ENCODE measurements at regions not wholly inside any gene's neighbourhood (a gene's known extent, or its start where the extent isn't known, plus 50 kb on each side); places are given as distances from the start of the nearest gene placed in this dataset.

DNA sequence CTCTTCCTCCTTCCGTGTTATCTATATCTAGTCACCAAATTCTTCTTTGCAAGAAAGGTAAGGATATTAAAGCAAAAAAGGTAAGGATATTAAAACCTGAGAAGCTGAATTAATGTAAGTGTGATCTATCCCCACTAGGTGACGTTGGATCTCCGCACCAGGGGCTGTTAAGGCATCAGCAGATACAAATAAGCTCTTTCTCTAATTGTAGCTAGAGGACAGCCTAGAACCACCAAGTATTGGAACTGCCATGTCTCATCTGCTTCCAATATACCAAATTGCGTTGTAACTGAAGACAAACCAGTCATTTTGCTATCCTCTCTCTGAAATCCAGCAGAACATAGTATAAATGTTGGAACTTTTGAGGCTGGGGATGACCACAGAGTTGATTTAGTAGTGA lies 471.2 kb upstream of the TGFBR2 start:
- H3K27ac ChIP-seq = no peak overlapping the region
- intact Hi-C loops (cut with DNase I) = no loop called here
- 81 to 86% (median 83%) methylated on average over 4 of the region's 4 CpGs for WGBS, 3 donors

DNA sequence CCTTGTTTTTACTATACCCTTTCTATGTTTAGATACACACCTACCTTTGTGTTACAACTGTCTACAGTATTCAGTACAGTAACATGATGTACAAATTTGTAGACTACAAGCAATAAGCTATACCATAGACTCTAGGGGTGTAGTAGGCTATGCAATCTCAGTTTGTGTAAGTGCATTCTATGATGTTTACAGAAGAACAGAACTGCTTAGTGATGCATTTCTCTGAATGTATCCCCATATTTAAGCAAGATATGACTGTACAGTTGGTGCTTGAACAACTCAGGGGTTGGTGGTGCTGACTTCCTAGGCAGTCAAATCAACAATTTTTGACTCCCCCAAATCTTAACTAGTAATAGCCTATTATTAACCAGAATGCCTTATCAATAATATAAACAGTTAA lies 467.1 kb upstream of the TGFBR2 start:
- intact Hi-C loops (cut with DNase I) = no loop called here
- TF ChIP-seq, protein P1, sequence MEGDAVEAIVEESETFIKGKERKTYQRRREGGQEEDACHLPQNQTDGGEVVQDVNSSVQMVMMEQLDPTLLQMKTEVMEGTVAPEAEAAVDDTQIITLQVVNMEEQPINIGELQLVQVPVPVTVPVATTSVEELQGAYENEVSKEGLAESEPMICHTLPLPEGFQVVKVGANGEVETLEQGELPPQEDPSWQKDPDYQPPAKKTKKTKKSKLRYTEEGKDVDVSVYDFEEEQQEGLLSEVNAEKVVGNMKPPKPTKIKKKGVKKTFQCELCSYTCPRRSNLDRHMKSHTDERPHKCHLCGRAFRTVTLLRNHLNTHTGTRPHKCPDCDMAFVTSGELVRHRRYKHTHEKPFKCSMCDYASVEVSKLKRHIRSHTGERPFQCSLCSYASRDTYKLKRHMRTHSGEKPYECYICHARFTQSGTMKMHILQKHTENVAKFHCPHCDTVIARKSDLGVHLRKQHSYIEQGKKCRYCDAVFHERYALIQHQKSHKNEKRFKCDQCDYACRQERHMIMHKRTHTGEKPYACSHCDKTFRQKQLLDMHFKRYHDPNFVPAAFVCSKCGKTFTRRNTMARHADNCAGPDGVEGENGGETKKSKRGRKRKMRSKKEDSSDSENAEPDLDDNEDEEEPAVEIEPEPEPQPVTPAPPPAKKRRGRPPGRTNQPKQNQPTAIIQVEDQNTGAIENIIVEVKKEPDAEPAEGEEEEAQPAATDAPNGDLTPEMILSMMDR (IDR thresholded peaks at IDR 0.05) = no peak
- TF ChIP-seq EP300 (IDR thresholded peaks at IDR 0.05) = no peak
- TF ChIP-seq POLR2A (IDR thresholded peaks at IDR 0.05) = no peak
- Histone ChIP-seq H3K4me1 (ENCODE audit: insufficient read depth) (no peaks in the 10 kb centered on the region), H3K36me3 (no peaks in the 10 kb centered on the region), H3K9me3 (no peaks in the 10 kb centered on the region), H3K27ac (no peak overlapping the region), H3K27me3 (no peaks in the 10 kb centered on the region), H3K4me3 (no peak overlapping the region)
- DNase-seq = no peak

More for the DNA sequence above, 471.2 kb upstream of the TGFBR2 start:
- no peak overlapping the region for H3K4me3 ChIP-seq
- no peak for TF ChIP-seq EP300 (IDR thresholded peaks at IDR 0.05)
- TF ChIP-seq, protein P1 (IDR thresholded peaks at IDR 0.05) = no peak
- TF ChIP-seq POLR2A (IDR thresholded peaks at IDR 0.05) = no peak
- no peak for DNase-seq
- H3K36me3 ChIP-seq = no peaks in the 10 kb centered on the region
- H3K4me1 ChIP-seq (ENCODE audit: insufficient read depth) = no peaks in the 10 kb centered on the region
- no peaks in the 10 kb centered on the region for H3K9me3 ChIP-seq
- no peaks in the 10 kb centered on the region for H3K27me3 ChIP-seq

DNA sequence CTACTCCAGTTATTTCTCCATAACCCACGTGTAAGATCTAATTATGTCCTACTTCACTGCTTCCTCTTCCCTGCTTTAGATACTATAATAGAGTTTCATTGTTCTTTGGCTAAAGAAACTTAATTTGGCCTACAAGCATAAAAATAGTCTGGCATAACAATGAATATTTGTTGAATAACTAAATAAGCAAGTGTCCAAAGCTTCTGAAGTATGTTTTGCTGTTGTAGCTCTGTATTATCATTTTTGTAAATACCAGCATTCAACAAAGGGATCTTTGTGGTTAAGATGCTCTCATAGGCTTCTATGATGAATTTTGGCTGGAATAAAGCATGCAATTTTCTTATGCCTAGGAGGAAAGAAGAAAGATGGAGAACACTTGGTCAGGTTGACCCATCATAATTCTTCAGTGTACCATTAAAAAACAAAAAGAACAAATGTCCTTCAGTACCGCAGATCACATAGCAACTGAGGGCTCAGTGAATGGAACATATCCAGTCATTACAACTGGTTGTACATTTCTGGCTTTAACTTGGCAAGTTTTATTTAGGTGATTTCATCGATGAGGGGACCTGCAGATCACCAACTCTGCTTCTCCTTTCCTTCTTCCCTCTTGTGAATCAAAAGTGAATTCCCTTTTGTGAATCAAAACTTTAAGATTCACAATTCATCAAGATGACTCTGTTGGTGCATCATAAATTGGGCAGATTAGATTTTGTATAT lies 465.9 kb upstream of the TGFBR2 start:
- Histone ChIP-seq H3K4me3 (no peak overlapping the region), H3K27ac (no peak overlapping the region), H3K36me3 (no peaks in the 10 kb centered on the region), H3K9me3 (no peaks in the 10 kb centered on the region), H3K27me3 (no peaks in the 10 kb centered on the region), H3K4me1 (ENCODE audit: insufficient read depth) (no peaks in the 10 kb centered on the region)
- WGBS, 3 donors = 27 to 43% (median 38%) methylated on average over 3 of the region's 3 CpGs
- no peak for TF ChIP-seq EP300 (IDR thresholded peaks at IDR 0.05)
- TF ChIP-seq, protein P1 (IDR thresholded peaks at IDR 0.05) = no peak
- TF ChIP-seq POLR2A (IDR thresholded peaks at IDR 0.05) = no peak
- no peak for DNase-seq
- intact Hi-C loops (cut with DNase I) = no loop called here

DNA sequence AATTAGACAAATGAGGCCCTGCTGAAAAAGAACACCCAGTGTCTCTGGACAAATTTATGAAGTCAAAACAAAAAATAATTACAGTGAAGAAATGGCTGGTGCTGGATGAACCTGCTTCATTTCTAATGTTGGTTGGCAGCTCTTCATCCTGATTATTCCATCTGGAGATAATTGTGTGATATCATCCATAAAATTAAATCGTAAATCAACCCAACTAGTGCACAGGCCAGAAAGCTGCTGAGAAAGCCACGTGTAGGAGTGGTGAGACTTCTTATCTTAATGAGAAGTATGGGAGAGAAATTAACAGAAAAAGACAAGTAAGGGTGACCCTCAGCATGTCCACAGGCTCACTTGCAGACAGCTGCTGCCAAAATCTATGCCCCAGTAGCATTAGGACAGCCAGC lies 465.2 kb upstream of the TGFBR2 start:
- TF ChIP-seq POLR2A (IDR thresholded peaks at IDR 0.05) = no peak
- no peak for TF ChIP-seq EP300 (IDR thresholded peaks at IDR 0.05)
- TF ChIP-seq, protein P1 (IDR thresholded peaks at IDR 0.05) = no peak
- DNase-seq = no peak
- H3K4me1 ChIP-seq (ENCODE audit: insufficient read depth) = no peaks in the 10 kb centered on the region
- no peaks in the 10 kb centered on the region for H3K27me3 ChIP-seq
- H3K27ac ChIP-seq = no peak overlapping the region
- no peaks in the 10 kb centered on the region for H3K9me3 ChIP-seq
- 45 to 49% (median 47%) methylated on average over 2 of the region's 2 CpGs for WGBS, 3 donors
- H3K4me3 ChIP-seq = no peak overlapping the region
- no peaks in the 10 kb centered on the region for H3K36me3 ChIP-seq
- intact Hi-C loops (cut with DNase I) = no loop called here
